Umbilical cord (tissue), 1 donor: ENCODE measurements at regions not wholly inside any gene's neighbourhood (a gene's known extent, or its start where the extent isn't known, plus 50 kb on each side); places are given as distances from the start of the nearest gene placed in this dataset.

Source experiments
- DNase-seq: peaks from one replicate; pipeline ENCODE4 v3.0.0-alpha.2; 2015; ENCODE audit warnings: low spot score

GRCh38 chr9:71183251-71183650, 61.8 kb upstream of the TRPM3 start:
- no peak for DNase-seq

- no peak for DNase-seq
Measured at GRCh38 chr9:71179183-71179582, 57.8 kb upstream of the TRPM3 start.

- no peak for DNase-seq
Measured at GRCh38 chr9:71177901-71178300, 56.5 kb upstream of the TRPM3 start.

- DNase-seq = no peak
Measured at GRCh38 chr9:71171517-71171916, 50.1 kb upstream of the TRPM3 start.
